ENCODE measurements at regions not wholly inside any gene's neighbourhood (a gene's known extent, or its start where the extent isn't known, plus 50 kb on each side); places are given as distances from the start of the nearest gene placed in this dataset.
"Not testable (repeated sequence)": the region's sequence is repeated elsewhere in the genome, so short reads cannot be mapped to it uniquely, and the experiment has no call there.

DNA sequence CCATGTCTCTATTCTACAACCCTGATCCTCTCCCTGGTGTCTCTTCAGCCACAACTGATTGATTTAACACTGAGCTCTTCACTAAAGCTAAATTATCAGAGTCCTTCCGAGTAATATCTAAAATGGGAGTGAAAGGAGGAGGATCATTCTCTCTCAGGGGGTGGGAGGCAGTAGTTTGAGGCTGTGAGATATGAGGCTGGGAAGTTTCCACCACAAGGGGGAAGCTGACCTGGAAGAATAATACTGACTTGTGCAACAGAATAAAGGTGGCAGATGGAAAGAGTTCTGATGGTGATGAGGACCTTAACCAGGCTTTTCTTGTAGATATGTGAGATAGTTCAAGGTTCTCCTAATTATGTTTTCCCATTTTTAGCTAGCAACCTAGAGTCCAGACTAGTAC lies 241.6 kb upstream of the VKORC1L1 start:
- not testable (repeated sequence) for TF ChIP-seq POLR2A (IDR thresholded peaks at IDR 0.05)
- TF ChIP-seq, protein P1, sequence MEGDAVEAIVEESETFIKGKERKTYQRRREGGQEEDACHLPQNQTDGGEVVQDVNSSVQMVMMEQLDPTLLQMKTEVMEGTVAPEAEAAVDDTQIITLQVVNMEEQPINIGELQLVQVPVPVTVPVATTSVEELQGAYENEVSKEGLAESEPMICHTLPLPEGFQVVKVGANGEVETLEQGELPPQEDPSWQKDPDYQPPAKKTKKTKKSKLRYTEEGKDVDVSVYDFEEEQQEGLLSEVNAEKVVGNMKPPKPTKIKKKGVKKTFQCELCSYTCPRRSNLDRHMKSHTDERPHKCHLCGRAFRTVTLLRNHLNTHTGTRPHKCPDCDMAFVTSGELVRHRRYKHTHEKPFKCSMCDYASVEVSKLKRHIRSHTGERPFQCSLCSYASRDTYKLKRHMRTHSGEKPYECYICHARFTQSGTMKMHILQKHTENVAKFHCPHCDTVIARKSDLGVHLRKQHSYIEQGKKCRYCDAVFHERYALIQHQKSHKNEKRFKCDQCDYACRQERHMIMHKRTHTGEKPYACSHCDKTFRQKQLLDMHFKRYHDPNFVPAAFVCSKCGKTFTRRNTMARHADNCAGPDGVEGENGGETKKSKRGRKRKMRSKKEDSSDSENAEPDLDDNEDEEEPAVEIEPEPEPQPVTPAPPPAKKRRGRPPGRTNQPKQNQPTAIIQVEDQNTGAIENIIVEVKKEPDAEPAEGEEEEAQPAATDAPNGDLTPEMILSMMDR (IDR thresholded peaks at IDR 0.05), result not testable (repeated sequence)

Data from lower leg skin (tissue), 3 donors.